ENCODE measurements at regions not wholly inside any gene's neighbourhood (a gene's known extent, or its start where the extent isn't known, plus 50 kb on each side); places are given as distances from the start of the nearest gene placed in this dataset.

- Histone ChIP-seq H3K27ac (ENCODE audit: low read depth, low read length) (no peak overlapping the region), H3K4me3 (ENCODE audit: low read depth, low read length) (no peak overlapping the region), H3K27me3 (ENCODE audit: insufficient read depth, low read length) (peaks cover 9% of the 10 kb centered on the region; the same call in 1 of the 2 replicates), H3K36me3 (ENCODE audit: insufficient read depth, low read length) (no peaks in the 10 kb centered on the region), H2AFZ (ENCODE audit: low read length, unreplicated experiment) (no peak overlapping the region), H3K79me2 (ENCODE audit: control insufficient read depth, insufficient read depth, low read length, unreplicated experiment) (no peaks in the 10 kb centered on the region), H3K4me1 (ENCODE audit: control insufficient read depth, insufficient read depth, low read length, unreplicated experiment) (peaks cover 12% of the 10 kb centered on the region)
These were observed 115.0 kb downstream of the UBE2U start for GRCh38 chr1:64318428-64318827.

GRCh38 chr1:64320007-64320406 is 116.6 kb downstream of the UBE2U start:
- no peak overlapping the region for H2AFZ ChIP-seq (ENCODE audit: low read length, unreplicated experiment)

GRCh38 chr1:64320470-64320869 is 117.0 kb downstream of the UBE2U start:
- no peak overlapping the region for H2AFZ ChIP-seq (ENCODE audit: low read length, unreplicated experiment)
- no peaks in the 10 kb centered on the region for H3K36me3 ChIP-seq (ENCODE audit: insufficient read depth, low read length)
- H3K4me3 ChIP-seq (ENCODE audit: low read depth, low read length): no peak overlapping the region
- H3K27ac ChIP-seq (ENCODE audit: low read depth, low read length): no peak overlapping the region
- peaks cover 10% of the 10 kb centered on the region; the same call in 1 of the 2 replicates for H3K27me3 ChIP-seq (ENCODE audit: insufficient read depth, low read length)
- peaks cover 12% of the 10 kb centered on the region for H3K4me1 ChIP-seq (ENCODE audit: control insufficient read depth, insufficient read depth, low read length, unreplicated experiment)
- no peaks in the 10 kb centered on the region for H3K79me2 ChIP-seq (ENCODE audit: control insufficient read depth, insufficient read depth, low read length, unreplicated experiment)

More at GRCh38 chr1:64320007-64320406, 116.6 kb downstream of the UBE2U start:
- no peak overlapping the region for H3K4me3 ChIP-seq (ENCODE audit: low read depth, low read length)
- H3K36me3 ChIP-seq (ENCODE audit: insufficient read depth, low read length): no peaks in the 10 kb centered on the region
- peaks cover 7% of the 10 kb centered on the region; the same call in 1 of the 2 replicates for H3K27me3 ChIP-seq (ENCODE audit: insufficient read depth, low read length)
- peaks cover 12% of the 10 kb centered on the region for H3K4me1 ChIP-seq (ENCODE audit: control insufficient read depth, insufficient read depth, low read length, unreplicated experiment)
- H3K27ac ChIP-seq (ENCODE audit: low read depth, low read length): no peak overlapping the region
- no peaks in the 10 kb centered on the region for H3K79me2 ChIP-seq (ENCODE audit: control insufficient read depth, insufficient read depth, low read length, unreplicated experiment)

GRCh38 chr1:64320922-64321614 is 117.6 kb downstream of the UBE2U start:
- H3K79me2 ChIP-seq (ENCODE audit: control insufficient read depth, insufficient read depth, low read length, unreplicated experiment): no peaks in the 10 kb centered on the region
- H3K27me3 ChIP-seq (ENCODE audit: insufficient read depth, low read length): peaks cover 12% of the 10 kb centered on the region
- no peak overlapping the region for H2AFZ ChIP-seq (ENCODE audit: low read length, unreplicated experiment)
- H3K36me3 ChIP-seq (ENCODE audit: insufficient read depth, low read length): no peaks in the 10 kb centered on the region
- no peak overlapping the region for H3K27ac ChIP-seq (ENCODE audit: low read depth, low read length)
- peaks cover 12% of the 10 kb centered on the region for H3K4me1 ChIP-seq (ENCODE audit: control insufficient read depth, insufficient read depth, low read length, unreplicated experiment)
- no peak overlapping the region for H3K4me3 ChIP-seq (ENCODE audit: low read depth, low read length)

- no peaks in the 10 kb centered on the region for H3K79me2 ChIP-seq (ENCODE audit: control insufficient read depth, insufficient read depth, low read length, unreplicated experiment)
These were observed 119.6 kb downstream of the UBE2U start for GRCh38 chr1:64323054-64323453.

GRCh38 chr1:64323882-64324281 is 120.5 kb downstream of the UBE2U start:
- H3K4me1 ChIP-seq (ENCODE audit: control insufficient read depth, insufficient read depth, low read length, unreplicated experiment): peaks cover 12% of the 10 kb centered on the region
- H3K79me2 ChIP-seq (ENCODE audit: control insufficient read depth, insufficient read depth, low read length, unreplicated experiment): no peaks in the 10 kb centered on the region
- no peak overlapping the region for H2AFZ ChIP-seq (ENCODE audit: low read length, unreplicated experiment)
- H3K4me3 ChIP-seq (ENCODE audit: low read depth, low read length): no peak overlapping the region
- no peak overlapping the region for H3K27ac ChIP-seq (ENCODE audit: low read depth, low read length)
- H3K36me3 ChIP-seq (ENCODE audit: insufficient read depth, low read length): no peaks in the 10 kb centered on the region
- peaks cover 36% of the 10 kb centered on the region for H3K27me3 ChIP-seq (ENCODE audit: insufficient read depth, low read length)

More at GRCh38 chr1:64323054-64323453, 119.6 kb downstream of the UBE2U start:
- H3K4me3 ChIP-seq (ENCODE audit: low read depth, low read length): no peak overlapping the region
- no peak overlapping the region for H3K27ac ChIP-seq (ENCODE audit: low read depth, low read length)
- peaks cover 12% of the 10 kb centered on the region for H3K4me1 ChIP-seq (ENCODE audit: control insufficient read depth, insufficient read depth, low read length, unreplicated experiment)
- no peak overlapping the region for H2AFZ ChIP-seq (ENCODE audit: low read length, unreplicated experiment)
- peaks cover 28% of the 10 kb centered on the region for H3K27me3 ChIP-seq (ENCODE audit: insufficient read depth, low read length)
- no peaks in the 10 kb centered on the region for H3K36me3 ChIP-seq (ENCODE audit: insufficient read depth, low read length)

GRCh38 chr1:64325856-64326255 is 122.4 kb downstream of the UBE2U start:
- Histone ChIP-seq H3K4me1 (ENCODE audit: control insufficient read depth, insufficient read depth, low read length, unreplicated experiment) (peaks cover 1% of the 10 kb centered on the region), H3K36me3 (ENCODE audit: insufficient read depth, low read length) (no peaks in the 10 kb centered on the region), H3K79me2 (ENCODE audit: control insufficient read depth, insufficient read depth, low read length, unreplicated experiment) (no peaks in the 10 kb centered on the region)

GRCh38 chr1:64327119-64327518 is 123.7 kb downstream of the UBE2U start:
- H3K4me3 ChIP-seq (ENCODE audit: low read depth, low read length): no peak overlapping the region
- peaks cover 58% of the 10 kb centered on the region for H3K27me3 ChIP-seq (ENCODE audit: insufficient read depth, low read length)
- no peak overlapping the region for H2AFZ ChIP-seq (ENCODE audit: low read length, unreplicated experiment)
- H3K36me3 ChIP-seq (ENCODE audit: insufficient read depth, low read length): no peaks in the 10 kb centered on the region
- no peaks in the 10 kb centered on the region for H3K4me1 ChIP-seq (ENCODE audit: control insufficient read depth, insufficient read depth, low read length, unreplicated experiment)
- no peaks in the 10 kb centered on the region for H3K79me2 ChIP-seq (ENCODE audit: control insufficient read depth, insufficient read depth, low read length, unreplicated experiment)
- H3K27ac ChIP-seq (ENCODE audit: low read depth, low read length): no peak overlapping the region

More at GRCh38 chr1:64325856-64326255, 122.4 kb downstream of the UBE2U start:
- no peak overlapping the region for H2AFZ ChIP-seq (ENCODE audit: low read length, unreplicated experiment)
- H3K4me3 ChIP-seq (ENCODE audit: low read depth, low read length): no peak overlapping the region
- H3K27ac ChIP-seq (ENCODE audit: low read depth, low read length): no peak overlapping the region
- peaks cover 49% of the 10 kb centered on the region for H3K27me3 ChIP-seq (ENCODE audit: insufficient read depth, low read length)

GRCh38 chr1:64328193-64328592 is 124.8 kb downstream of the UBE2U start:
- Histone ChIP-seq H3K36me3 (ENCODE audit: insufficient read depth, low read length) (no peaks in the 10 kb centered on the region), H3K4me3 (ENCODE audit: low read depth, low read length) (no peak overlapping the region), H3K4me1 (ENCODE audit: control insufficient read depth, insufficient read depth, low read length, unreplicated experiment) (no peaks in the 10 kb centered on the region), H3K79me2 (ENCODE audit: control insufficient read depth, insufficient read depth, low read length, unreplicated experiment) (no peaks in the 10 kb centered on the region), H3K27ac (ENCODE audit: low read depth, low read length) (no peak overlapping the region), H3K27me3 (ENCODE audit: insufficient read depth, low read length) (peaks cover 63% of the 10 kb centered on the region), H2AFZ (ENCODE audit: low read length, unreplicated experiment) (no peak overlapping the region)

- no peak overlapping the region for H3K27ac ChIP-seq (ENCODE audit: low read depth, low read length)
- H3K36me3 ChIP-seq (ENCODE audit: insufficient read depth, low read length): no peaks in the 10 kb centered on the region
- no peak overlapping the region for H3K4me3 ChIP-seq (ENCODE audit: low read depth, low read length)
- H3K27me3 ChIP-seq (ENCODE audit: insufficient read depth, low read length): peaks cover 72% of the 10 kb centered on the region
- no peaks in the 10 kb centered on the region for H3K4me1 ChIP-seq (ENCODE audit: control insufficient read depth, insufficient read depth, low read length, unreplicated experiment)
- no peak overlapping the region for H2AFZ ChIP-seq (ENCODE audit: low read length, unreplicated experiment)
- H3K79me2 ChIP-seq (ENCODE audit: control insufficient read depth, insufficient read depth, low read length, unreplicated experiment): no peaks in the 10 kb centered on the region
These were observed 127.4 kb downstream of the UBE2U start for GRCh38 chr1:64330839-64331238.

- no peaks in the 10 kb centered on the region for H3K36me3 ChIP-seq (ENCODE audit: insufficient read depth, low read length)
- H3K27me3 ChIP-seq (ENCODE audit: insufficient read depth, low read length): peaks cover 60% of the 10 kb centered on the region
- no peak overlapping the region for H3K4me3 ChIP-seq (ENCODE audit: low read depth, low read length)
- H3K79me2 ChIP-seq (ENCODE audit: control insufficient read depth, insufficient read depth, low read length, unreplicated experiment): no peaks in the 10 kb centered on the region
- no peak overlapping the region for H3K27ac ChIP-seq (ENCODE audit: low read depth, low read length)
- H2AFZ ChIP-seq (ENCODE audit: low read length, unreplicated experiment): no peak overlapping the region
- no peaks in the 10 kb centered on the region for H3K4me1 ChIP-seq (ENCODE audit: control insufficient read depth, insufficient read depth, low read length, unreplicated experiment)
These were observed 132.2 kb downstream of the UBE2U start for GRCh38 chr1:64335636-64336035.
